GM12878 (cell line): ENCODE measurements at regions not wholly inside any gene's neighbourhood (a gene's known extent, or its start where the extent isn't known, plus 50 kb on each side); places are given as distances from the start of the nearest gene placed in this dataset.

Experiments
- ATAC-seq: fragments of 200-7000 bp; cut with Tn5 transposase; 3 replicates; pipeline ENCODE4 v1.9.1; 2020; ENCODE audit warnings: mild to moderate bottlenecking, moderate library complexity
- BruUV-seq: library from RNA; stranded (reverse); fragments of 400-500 nt; replicated peaks from 2 replicates; lab custom pipeline; 2021; lab: Mats Ljungman, UMichigan
- CTCF ChIA-PET: fragments of 300-600 bp; sonication (Branson Sonifier 250); formaldehyde crosslinking; extraction: SDS; loops from one replicate; lab custom pipeline; 2021; ENCODE audit warnings: inconsistent platforms; lab: Yijun Ruan, JAX
- POLR2A ChIA-PET: fragments of 350-600 bp; formaldehyde crosslinking; extraction: SDS; loops from one replicate; lab custom pipeline; 2021; ENCODE audit warnings: inconsistent platforms; lab: Charles Lee
- RAD21 ChIA-PET: fragments of 300-600 bp; sonication (Branson Sonifier 250); formaldehyde crosslinking; loops from one replicate; lab custom pipeline; 2023; ENCODE audit warnings: antibody characterized with exemption; ENCODE audit not compliant: unreplicated experiment; lab: Charles Lee
- SMC1A ChIA-PET: fragments of 300-600 bp; sonication (Branson Sonifier 250); formaldehyde crosslinking; loops from one replicate; lab custom pipeline; 2023; ENCODE audit not compliant: unreplicated experiment, uncharacterized antibody; lab: Charles Lee
- DNase-seq: peaks from one replicate; pipeline ENCODE4 v3.0.0-alpha.2; 2011; ENCODE audit warnings: low read depth, low spot score
- FAIRE-seq: peaks from 3 replicates; lab custom pipeline; 2011; peaks lifted over from hg19 to GRCh38; lab: Jason Lieb, UNC
- H2AFZ ChIP-seq: 2 replicates; pipeline ENCODE4 v1.6.0; 2011; ENCODE audit warnings: low read depth, low read length, control low read depth; ENCODE audit not compliant: control insufficient read depth
- H3K27ac ChIP-seq: 2 replicates; pipeline ENCODE4 v1.5.1; 2011; ENCODE audit warnings: control low read depth; ENCODE audit not compliant: control insufficient read depth, insufficient read depth
- H3K27me3 ChIP-seq, 2 experiments: replicated peaks in 1 of 2; 2 replicates each; pipeline versions ENCODE4 v1.6.0 to v1.6.1; 2011; ENCODE audit warnings: low read length in 1 of 2; ENCODE audit not compliant: control insufficient read depth in 2 of 2, insufficient read depth in 2 of 2
- H3K36me3 ChIP-seq, 2 experiments: 2 replicates each; pipeline ENCODE4 v1.5.1; 2011; ENCODE audit warnings: low read length in 1 of 2; ENCODE audit not compliant: control insufficient read depth in 2 of 2, insufficient read depth in 2 of 2
- H3K4me1 ChIP-seq: 2 replicates; pipeline ENCODE4 v1.6.1; 2011; ENCODE audit warnings: mild to moderate bottlenecking, low read length, moderate library complexity, mixed read lengths; ENCODE audit not compliant: control insufficient read depth, insufficient read depth
- H3K4me2 ChIP-seq: 2 replicates; pipeline ENCODE4 v1.6.0; 2011; ENCODE audit warnings: control low read depth; ENCODE audit not compliant: control insufficient read depth, insufficient read depth
- H3K4me3 ChIP-seq: fragments of 200-600 bp; sonication (generic); 2 replicates; pipeline ENCODE4 v1.5.1; 2016
- H3K79me2 ChIP-seq: 2 replicates; pipeline ENCODE4 v1.6.0; 2011; ENCODE audit warnings: low read length; ENCODE audit not compliant: control insufficient read depth, insufficient read depth
- H3K9ac ChIP-seq: 2 replicates; pipeline ENCODE4 v1.8.0; 2011; ENCODE audit warnings: low read length, control low read depth, mixed read lengths; ENCODE audit not compliant: control insufficient read depth, insufficient read depth
- H3K9me3 ChIP-seq: replicated peaks from 3 replicates; pipeline ENCODE4 v1.5.1; 2011; ENCODE audit warnings: mild to moderate bottlenecking, low read length; ENCODE audit not compliant: control insufficient read depth, insufficient read depth
- H4K20me1 ChIP-seq: 2 replicates; pipeline ENCODE4 v1.6.0; 2011; ENCODE audit not compliant: control insufficient read depth, insufficient read depth
- CHD2 ChIP-seq: IDR thresholded peaks from 2 replicates; pipeline ENCODE4 v1.6.1; 2011; ENCODE audit warnings: low read depth, low read length, improper control_type of control experiment, borderline replicate concordance
- E4F1 ChIP-seq: fragments of 450-650 bp; IDR thresholded peaks from 2 replicates; pipeline ENCODE4 v1.6.1; 2018; ENCODE audit warnings: borderline replicate concordance, mild to moderate bottlenecking; ENCODE audit not compliant: partially characterized antibody
- MEF2B ChIP-seq: fragments of 450-650 bp; IDR thresholded peaks from 2 replicates; pipeline ENCODE4 v1.6.1; 2018; ENCODE audit warnings: mild to moderate bottlenecking, moderate library complexity; ENCODE audit not compliant: partially characterized antibody, poor library complexity, severe bottlenecking
- NR2C2 ChIP-seq: IDR thresholded peaks from 2 replicates; pipeline ENCODE4 v1.6.1; 2011; ENCODE audit warnings: borderline replicate concordance, low read depth; ENCODE audit not compliant: control insufficient read depth, insufficient read length
- RAD21 ChIP-seq: IDR thresholded peaks from 2 replicates; pipeline ENCODE4 v1.6.1; 2011; ENCODE audit warnings: mild to moderate bottlenecking, low read depth, low read length, moderate library complexity; ENCODE audit not compliant: insufficient read depth
- RCOR1 ChIP-seq: conservative IDR thresholded peaks from 2 replicates; pipeline ENCODE4 v1.6.1; 2012; ENCODE audit warnings: low read depth, low read length, improper control_type of control experiment
- SIN3A ChIP-seq: IDR thresholded peaks from 2 replicates; pipeline ENCODE4 v1.6.1; 2012; ENCODE audit warnings: low read depth, low read length, improper control_type of control experiment
- TBL1XR1 ChIP-seq: IDR thresholded peaks from 2 replicates; pipeline ENCODE4 v1.6.1; 2012; ENCODE audit warnings: low read depth, low read length, improper control_type of control experiment
- TCF12 ChIP-seq: IDR thresholded peaks from 2 replicates; pipeline ENCODE4 v1.6.1; 2011; ENCODE audit warnings: low read depth, mild to moderate bottlenecking, low read length
- ZBTB11 ChIP-seq: fragments of 450-650 bp; formaldehyde crosslinking; IDR thresholded peaks from 2 replicates; pipeline ENCODE4 v1.5.0; 2022; ENCODE audit warnings: mild to moderate bottlenecking, missing genetic modification characterization
- ZNF217 ChIP-seq: fragments of 450-650 bp; IDR thresholded peaks from 2 replicates; pipeline ENCODE4 v1.6.1; 2017; ENCODE audit warnings: antibody characterized with exemption, mild to moderate bottlenecking
- WGBS: methylation state at CpG from one replicate; pipeline ENCODE4 v1.1.6; 2016; ENCODE audit warnings: low lambda C conversion rate; ENCODE audit not compliant: insufficient replicate concordance, insufficient coverage; ENCODE audit errors: missing lambda C conversion rate; 5-methylcytosine and 5-hydroxymethylcytosine counted together
- in situ Hi-C: fragments of 300-500 bp; cut with MboI; formaldehyde crosslinking; loops from 9 replicates; pipeline ENCODE4 v1.14.3; 2018; ENCODE audit warnings: mixed read lengths
- intact Hi-C: fragments of 100-400 bp; cut with micrococcal nuclease; formaldehyde crosslinking; loops from one replicate; pipeline ENCODE4 v1.14.2; 2022; ENCODE audit not compliant: unreplicated experiment
- TF ChIP-seq, protein P1 (sequence below): IDR thresholded peaks from 2 replicates; pipeline ENCODE4 v1.6.1; 2012; ENCODE audit warnings: low read depth, low read length, improper control_type of control experiment
- TF ChIP-seq, protein P2 (sequence below): fragments of 450-650 bp; IDR thresholded peaks from 2 replicates; pipeline ENCODE4 v1.6.1; 2016; ENCODE audit warnings: mild to moderate bottlenecking

GRCh38 chr3:166011771-166012170 is 174.5 kb upstream of the BCHE start:
- RAD21 ChIA-PET, result interaction anchor here (0.6 to 1.3 kb wide), 4 partner anchors 20 to 757 kb away, joined by 3 to 4 read pairs (median 3); no protein-coding TSS in a partner anchor
- POLR2A ChIA-PET, result no interaction called here
- Histone ChIP-seq H4K20me1 (no peaks in the 10 kb centered on the region), H3K36me3 (no peaks in the 10 kb centered on the region), H2AFZ (no peak overlapping the region), H3K79me2 (no peaks in the 10 kb centered on the region), H3K4me1 (no peaks in the 10 kb centered on the region), H3K4me2 (no peak overlapping the region), H3K27me3 (no peaks in the 10 kb centered on the region), H3K9me3 (no peaks in the 10 kb centered on the region), H3K27ac (no peak overlapping the region), H3K9ac (no peak overlapping the region), H3K4me3 (no peak overlapping the region)
- 22% methylated on average over 1 of the region's 1 CpG for WGBS
- no peak for TF ChIP-seq NR2C2
- TF ChIP-seq RCOR1, result no peak
- no peak for TF ChIP-seq TCF12
- no peak for TF ChIP-seq E4F1
- TF ChIP-seq TBL1XR1, result no peak
- no peak for TF ChIP-seq RAD21
- TF ChIP-seq MEF2B, result no peak
- TF ChIP-seq ZBTB11 (CRISPR knock-in tag), result no peak
- TF ChIP-seq SIN3A, result no peak
- no peak for TF ChIP-seq ZNF217
- no peak for TF ChIP-seq CHD2
- TF ChIP-seq, protein P1, sequence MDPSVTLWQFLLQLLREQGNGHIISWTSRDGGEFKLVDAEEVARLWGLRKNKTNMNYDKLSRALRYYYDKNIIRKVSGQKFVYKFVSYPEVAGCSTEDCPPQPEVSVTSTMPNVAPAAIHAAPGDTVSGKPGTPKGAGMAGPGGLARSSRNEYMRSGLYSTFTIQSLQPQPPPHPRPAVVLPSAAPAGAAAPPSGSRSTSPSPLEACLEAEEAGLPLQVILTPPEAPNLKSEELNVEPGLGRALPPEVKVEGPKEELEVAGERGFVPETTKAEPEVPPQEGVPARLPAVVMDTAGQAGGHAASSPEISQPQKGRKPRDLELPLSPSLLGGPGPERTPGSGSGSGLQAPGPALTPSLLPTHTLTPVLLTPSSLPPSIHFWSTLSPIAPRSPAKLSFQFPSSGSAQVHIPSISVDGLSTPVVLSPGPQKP, result no peak
- TF ChIP-seq, protein P2, sequence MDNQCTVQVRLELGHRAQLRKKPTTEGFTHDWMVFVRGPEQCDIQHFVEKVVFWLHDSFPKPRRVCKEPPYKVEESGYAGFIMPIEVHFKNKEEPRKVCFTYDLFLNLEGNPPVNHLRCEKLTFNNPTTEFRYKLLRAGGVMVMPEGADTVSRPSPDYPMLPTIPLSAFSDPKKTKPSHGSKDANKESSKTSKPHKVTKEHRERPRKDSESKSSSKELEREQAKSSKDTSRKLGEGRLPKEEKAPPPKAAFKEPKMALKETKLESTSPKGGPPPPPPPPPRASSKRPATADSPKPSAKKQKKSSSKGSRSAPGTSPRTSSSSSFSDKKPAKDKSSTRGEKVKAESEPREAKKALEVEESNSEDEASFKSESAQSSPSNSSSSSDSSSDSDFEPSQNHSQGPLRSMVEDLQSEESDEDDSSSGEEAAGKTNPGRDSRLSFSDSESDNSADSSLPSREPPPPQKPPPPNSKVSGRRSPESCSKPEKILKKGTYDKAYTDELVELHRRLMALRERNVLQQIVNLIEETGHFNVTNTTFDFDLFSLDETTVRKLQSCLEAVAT, result no peak
- SMC1A ChIA-PET, result interaction anchor here (0.9 to 1.5 kb wide), 5 partner anchors 8 to 757 kb away, joined by 3 to 4 read pairs (median 3); no protein-coding TSS in a partner anchor
- in situ Hi-C loops, result no loop called here
- DNase-seq (no peak), FAIRE-seq (no peak), ATAC-seq (no peak)
- no TSS peak for BruUV-seq
- intact Hi-C loops, result loop anchor here (5.0 kb wide), 2 partner anchors 1021 to 1341 kb away; no protein-coding TSS in a partner anchor
- CTCF ChIA-PET, result interaction anchor here (0.7 to 2.1 kb wide), 7 partner anchors 8 to 673 kb away, joined by 3 to 6 read pairs (median 3); no protein-coding TSS in a partner anchor
